Cerebellar cortex (tissue), 1 donor: ENCODE measurements at regions not wholly inside any gene's neighbourhood (a gene's known extent, or its start where the extent isn't known, plus 50 kb on each side); places are given as distances from the start of the nearest gene placed in this dataset.

Source experiments
- DNase-seq: peaks from one replicate; pipeline ENCODE4 v3.0.0-alpha.2; 2015; ENCODE audit warnings: low spot score

GRCh38 chr13:74409551-74409950 is 275.3 kb upstream of the KLF12 start:
- DNase-seq: no peak

- no peak for DNase-seq
These were observed 272.2 kb upstream of the KLF12 start for GRCh38 chr13:74406420-74406819.

GRCh38 chr13:74398599-74398998 is 264.4 kb upstream of the KLF12 start:
- no peak for DNase-seq

- no peak for DNase-seq
These were observed 254.9 kb upstream of the KLF12 start for GRCh38 chr13:74389056-74389455.

GRCh38 chr13:74388626-74389025 is 254.4 kb upstream of the KLF12 start:
- no peak for DNase-seq

GRCh38 chr13:74372511-74372910 is 238.3 kb upstream of the KLF12 start:
- DNase-seq: no peak

GRCh38 chr13:74367193-74367592 is 233.0 kb upstream of the KLF12 start:
- DNase-seq: no peak

GRCh38 chr13:74361274-74361673 is 227.1 kb upstream of the KLF12 start:
- no peak for DNase-seq

GRCh38 chr13:74346960-74347359 is 212.8 kb upstream of the KLF12 start:
- no peak for DNase-seq

- no peak for DNase-seq
These were observed 204.1 kb upstream of the KLF12 start for GRCh38 chr13:74338341-74338740.

GRCh38 chr13:74336546-74336945 is 202.3 kb upstream of the KLF12 start:
- DNase-seq: no peak

GRCh38 chr13:74335370-74335769 is 201.2 kb upstream of the KLF12 start:
- DNase-seq: no peak

- DNase-seq: no peak
These were observed 195.8 kb upstream of the KLF12 start for GRCh38 chr13:74329962-74330361.

- peak; percentile 53 for DNase-seq
These were observed 190.9 kb upstream of the KLF12 start for GRCh38 chr13:74325106-74325505.

- DNase-seq: no peak
These were observed 190.1 kb upstream of the KLF12 start for GRCh38 chr13:74324338-74324737.

- no peak for DNase-seq
These were observed 188.4 kb upstream of the KLF12 start for GRCh38 chr13:74322562-74322961.

- no peak for DNase-seq
These were observed 186.1 kb upstream of the KLF12 start for GRCh38 chr13:74320282-74320681.

GRCh38 chr13:74316547-74316946 is 182.3 kb upstream of the KLF12 start:
- DNase-seq: no peak

- no peak for DNase-seq
These were observed 172.3 kb upstream of the KLF12 start for GRCh38 chr13:74306496-74306895.

- no peak for DNase-seq
These were observed 171.7 kb upstream of the KLF12 start for GRCh38 chr13:74305876-74306275.

- no peak for DNase-seq
These were observed 167.2 kb upstream of the KLF12 start for GRCh38 chr13:74301258-74301935.

GRCh38 chr13:74300162-74300561 is 166.0 kb upstream of the KLF12 start:
- DNase-seq: no peak

- DNase-seq: no peak
These were observed 165.5 kb upstream of the KLF12 start for GRCh38 chr13:74299721-74300120.

- DNase-seq: no peak
These were observed 164.7 kb upstream of the KLF12 start for GRCh38 chr13:74298923-74299322.
